Fibroblast of skin of abdomen (primary cell): ENCODE measurements at regions not wholly inside any gene's neighbourhood (a gene's known extent, or its start where the extent isn't known, plus 50 kb on each side); places are given as distances from the start of the nearest gene placed in this dataset.
A peak's percentile ranks its signal among the peaks of the same experiment; 100 is the strongest.

Source experiments
- DNase-seq: peaks from one replicate; pipeline ENCODE4 v3.0.0-alpha.2; 2013

DNA sequence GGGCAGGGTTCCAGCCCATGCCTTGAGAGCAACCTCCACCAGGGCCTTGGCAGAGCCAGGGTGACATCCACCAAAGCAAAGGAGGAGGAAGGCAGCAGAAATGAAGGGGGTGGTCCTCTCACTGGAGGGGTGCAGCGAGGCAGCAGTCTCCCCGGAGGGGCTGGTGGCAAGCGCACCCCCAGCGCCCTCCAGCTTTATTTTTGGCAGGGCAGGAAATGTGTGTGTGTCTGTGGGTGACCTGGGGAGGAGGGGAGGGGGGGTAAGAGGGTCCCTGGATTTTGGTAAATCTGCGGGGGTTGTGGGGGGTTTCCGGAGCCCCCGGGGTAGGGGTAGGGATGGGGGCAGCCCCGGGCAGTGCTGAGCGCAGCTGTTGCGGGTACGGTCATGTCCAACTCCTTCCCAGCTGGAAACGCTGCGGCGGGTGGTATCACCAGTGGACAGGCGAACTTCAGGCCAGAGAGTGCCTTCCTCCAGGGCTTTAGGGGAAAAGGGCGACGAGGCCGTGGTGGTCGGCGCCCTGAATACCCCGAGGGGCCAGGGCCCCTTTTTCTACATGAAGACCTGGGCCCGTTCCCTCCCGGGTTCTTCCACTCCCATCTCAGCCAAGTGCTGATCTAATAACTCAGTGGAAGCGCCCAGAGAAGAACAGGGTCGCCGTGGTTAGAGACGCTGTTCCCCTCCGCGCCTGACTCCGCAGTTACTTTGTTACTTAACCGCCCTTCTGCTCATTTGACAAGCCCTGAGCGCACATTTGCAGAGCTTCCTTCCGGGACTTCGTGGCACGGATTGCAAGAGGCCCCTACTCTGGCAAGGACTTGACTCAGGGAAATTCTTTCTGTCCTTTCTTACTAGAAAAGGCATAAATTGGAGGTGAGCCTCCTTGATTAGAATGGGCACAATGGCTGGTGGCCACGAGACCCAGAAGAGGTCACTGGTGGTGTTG is 55.2 kb downstream of the FOS start:
- DNase-seq: peak; percentile 6

DNA sequence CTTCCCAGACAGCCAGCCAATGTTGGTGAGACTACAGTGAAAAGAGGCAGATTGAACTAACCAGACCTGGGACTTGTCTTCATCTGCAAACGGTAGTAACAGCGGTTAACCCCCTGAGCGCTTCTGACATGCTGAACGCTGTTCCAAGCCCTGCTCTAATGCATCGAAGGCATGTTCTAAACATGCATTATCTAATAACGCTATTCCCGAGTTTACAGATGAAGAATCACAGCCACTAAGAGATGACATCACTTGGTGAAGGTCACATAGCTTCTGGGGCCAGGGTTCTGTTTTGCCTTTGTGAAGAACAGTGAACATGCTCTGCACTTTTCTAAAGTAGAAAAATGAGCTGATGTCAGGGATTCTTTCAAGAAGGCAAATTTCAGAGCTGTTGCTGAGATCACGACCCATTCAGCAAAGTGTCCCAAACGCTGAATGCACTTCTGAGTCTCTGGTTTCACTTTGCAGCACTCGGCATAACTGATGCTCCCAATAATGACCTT is 56.0 kb downstream of the FOS start:
- DNase-seq: no peak

DNA sequence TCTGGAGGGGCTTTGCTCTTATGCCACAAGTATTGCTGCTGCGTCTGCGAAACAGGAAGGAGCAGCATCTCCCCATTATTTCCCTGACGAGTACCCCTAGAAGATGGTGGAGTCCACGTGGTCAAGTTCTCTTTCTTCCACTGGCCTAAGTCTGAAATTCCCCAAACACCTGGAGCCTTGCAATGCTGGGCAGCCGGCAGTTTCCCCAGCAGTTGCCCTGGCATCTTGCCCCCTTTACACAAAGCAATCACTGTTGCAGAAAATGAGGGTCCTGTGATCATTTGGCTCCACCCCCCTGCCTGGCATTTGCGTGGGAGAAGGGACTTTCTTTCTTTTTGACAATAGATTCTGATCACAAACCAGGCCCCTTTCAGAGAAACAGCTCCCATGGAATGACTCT is 56.9 kb downstream of the FOS start:
- DNase-seq: no peak

DNA sequence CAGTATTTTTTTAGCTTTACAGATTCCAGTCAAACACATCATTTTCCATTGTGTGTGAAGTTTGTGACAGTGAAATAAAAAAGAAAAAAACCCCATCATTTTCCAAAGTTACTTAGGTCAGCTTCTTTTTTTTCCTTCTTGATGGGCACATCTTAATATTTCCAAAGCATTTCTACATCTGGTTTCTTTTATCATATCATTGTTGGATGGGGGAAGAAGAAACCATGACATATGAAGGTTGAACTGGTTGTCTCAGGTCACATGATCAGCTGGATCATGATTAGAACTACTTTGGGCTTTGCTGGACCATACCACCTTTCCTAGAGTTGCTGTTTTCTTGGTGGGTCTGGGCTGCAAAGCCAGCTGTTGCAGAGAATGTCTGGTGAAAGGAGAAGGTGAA is 59.8 kb downstream of the FOS start:
- no peak for DNase-seq

DNA sequence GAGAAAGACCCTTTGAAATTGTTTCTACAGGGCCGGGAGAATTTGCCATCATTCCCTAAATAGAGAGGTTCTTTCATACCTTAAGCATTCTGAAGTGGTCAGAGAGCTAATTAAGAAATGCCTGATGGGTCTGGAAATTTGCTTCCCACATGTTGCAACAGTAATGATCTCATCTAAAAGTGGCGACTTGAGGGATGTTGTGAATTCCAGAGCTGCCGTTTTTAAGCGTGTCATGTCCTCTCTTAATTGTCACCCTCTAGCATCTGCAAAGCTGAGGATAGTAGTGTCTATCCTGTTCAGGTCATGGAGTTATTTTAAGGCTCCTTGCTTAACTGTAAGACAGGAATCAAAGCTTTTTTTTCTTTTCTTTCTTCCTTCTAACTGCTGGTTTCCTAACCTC is 60.4 kb downstream of the FOS start:
- peak; percentile 70 for DNase-seq

DNA sequence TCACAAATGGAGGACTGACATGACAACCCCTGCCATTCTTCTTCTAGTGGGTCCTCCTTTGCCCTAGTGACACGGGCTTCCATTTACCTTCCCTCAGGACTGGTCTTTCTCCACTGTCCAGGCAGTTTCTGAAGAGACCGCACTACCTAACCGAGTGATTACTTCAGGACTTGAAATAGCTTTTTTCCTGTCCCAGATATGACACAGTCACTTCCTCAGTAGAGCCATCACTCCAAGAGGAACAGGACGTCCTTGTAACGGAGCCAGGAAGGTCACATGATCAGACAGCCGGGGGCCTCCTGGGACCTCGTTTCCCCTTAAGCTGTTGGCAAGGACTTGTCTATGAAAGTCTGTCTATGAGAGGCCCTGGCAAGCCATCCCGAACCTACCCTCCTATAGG is 62.3 kb downstream of the FOS start:
- DNase-seq: no peak

DNA sequence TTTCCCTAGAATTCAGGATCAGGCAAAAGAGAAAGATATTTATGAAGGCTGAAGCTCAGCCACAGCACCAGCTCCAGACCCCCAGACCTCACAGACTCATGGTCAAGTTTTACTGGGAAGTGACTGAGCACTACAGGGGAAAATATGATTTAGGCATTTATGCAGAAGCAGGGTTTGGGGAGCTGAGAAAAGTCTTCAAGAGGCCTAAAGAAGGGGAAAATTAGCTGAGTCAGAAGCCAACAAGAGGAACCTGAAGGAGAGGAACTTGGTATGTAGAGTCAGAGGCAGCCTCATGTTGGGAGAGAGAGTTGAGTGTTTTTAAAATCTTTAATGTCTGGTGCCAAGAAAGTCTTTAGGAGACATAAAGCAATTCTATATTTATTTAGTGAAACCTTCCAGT is 63.0 kb downstream of the FOS start:
- DNase-seq: no peak

DNA sequence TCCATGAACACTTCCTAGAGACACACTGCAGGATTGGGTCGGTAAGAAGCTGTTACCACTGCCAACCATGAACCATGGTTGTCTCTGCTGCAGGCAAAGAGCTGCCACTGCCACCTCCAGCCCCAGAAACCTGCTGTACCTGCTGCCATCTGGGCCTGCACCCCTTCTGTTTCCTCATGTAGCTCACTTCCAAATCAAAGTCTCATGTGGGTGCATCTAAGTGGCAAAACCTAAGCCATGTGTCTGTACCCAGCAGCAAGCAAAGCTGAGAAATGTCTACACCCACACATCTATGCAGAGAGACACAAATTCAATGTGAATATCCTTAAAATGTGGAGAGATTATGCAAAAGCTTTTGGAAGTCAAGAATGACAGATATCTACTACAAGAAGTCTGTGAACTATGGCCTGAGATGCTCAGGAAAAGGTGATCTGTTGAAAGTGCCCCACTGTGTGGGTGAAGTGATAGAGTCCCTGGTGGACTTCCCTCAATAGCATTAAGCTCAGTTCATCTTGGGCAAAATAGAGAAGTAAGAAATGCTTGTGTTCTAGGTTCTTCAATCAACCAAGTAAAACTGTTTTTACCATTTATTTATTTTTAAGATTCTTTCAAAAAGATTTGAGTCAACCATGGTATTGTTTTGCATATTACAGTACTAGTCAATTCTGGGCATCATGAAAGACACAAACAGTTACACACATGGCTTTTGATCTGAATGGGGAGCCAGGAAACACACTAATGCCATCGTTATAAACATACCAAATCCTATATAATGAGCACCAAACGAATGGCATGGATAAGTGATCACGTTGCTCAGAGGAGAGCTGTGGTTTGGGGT is 64.4 kb downstream of the FOS start:
- DNase-seq: no peak

DNA sequence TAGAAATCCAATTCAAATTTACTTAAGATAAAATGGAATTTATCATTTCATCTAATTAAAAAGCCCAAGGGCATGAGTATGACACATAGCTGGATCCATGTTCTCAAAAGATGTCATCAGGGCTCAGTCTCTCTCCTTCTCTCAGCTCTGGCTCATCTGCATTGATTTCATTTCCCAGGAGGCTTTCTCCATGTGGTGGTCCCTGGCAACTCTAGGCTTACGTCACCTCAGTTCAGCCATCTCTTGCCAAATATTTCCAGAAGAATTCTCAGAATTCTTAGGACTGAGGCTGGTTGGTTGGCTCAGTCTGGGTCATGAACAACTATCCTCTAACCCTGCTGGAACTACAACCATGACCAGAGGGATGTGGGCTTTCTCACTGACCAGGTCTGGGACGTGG is 65.3 kb downstream of the FOS start:
- DNase-seq: peak; percentile 38

DNA sequence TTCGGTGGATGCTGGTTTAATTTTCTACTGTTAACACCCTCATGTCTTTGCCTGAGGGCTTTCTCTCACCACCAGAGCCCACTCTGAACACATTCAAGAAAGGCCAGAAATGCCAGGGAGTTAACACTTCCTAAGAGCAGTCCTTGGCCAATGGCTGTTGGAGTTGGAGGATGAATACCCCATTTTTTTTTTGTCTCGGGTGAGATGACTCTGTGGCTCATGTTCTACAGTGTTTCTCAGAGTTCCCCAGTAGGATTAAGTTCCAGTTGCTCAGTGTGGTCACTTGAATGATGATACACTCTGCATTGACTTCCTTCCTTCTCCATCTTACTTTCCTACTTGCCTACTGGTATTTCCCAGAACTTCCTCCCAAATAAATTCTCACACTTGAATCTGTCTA is 65.8 kb downstream of the FOS start:
- no peak for DNase-seq

DNA sequence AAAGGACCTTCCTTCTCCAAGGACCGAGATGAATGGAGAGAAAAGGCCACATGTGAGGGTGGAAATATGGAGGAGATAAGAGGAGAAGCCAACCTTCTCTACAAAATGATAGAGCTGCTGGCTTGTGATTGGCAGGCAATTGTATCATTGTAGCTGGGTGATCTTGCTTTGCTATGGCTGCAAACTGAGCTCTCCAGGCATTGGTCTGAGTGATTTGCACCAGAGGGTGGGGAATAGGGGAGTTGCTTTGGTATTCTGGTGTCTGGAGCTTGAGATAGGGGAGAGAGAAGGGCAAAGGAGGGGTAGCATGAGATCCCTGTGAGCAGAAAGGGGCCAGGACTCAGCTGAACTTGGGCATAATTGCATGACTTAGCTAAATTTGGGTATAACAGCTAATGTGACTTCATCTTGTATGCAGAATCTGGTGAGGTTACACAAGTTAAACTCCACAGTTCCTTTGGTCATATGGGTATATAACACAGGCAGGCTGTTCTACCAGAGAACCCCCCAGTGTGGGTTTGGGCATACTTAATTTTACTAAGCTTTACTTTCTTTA is 72.0 kb downstream of the FOS start:
- DNase-seq: no peak

DNA sequence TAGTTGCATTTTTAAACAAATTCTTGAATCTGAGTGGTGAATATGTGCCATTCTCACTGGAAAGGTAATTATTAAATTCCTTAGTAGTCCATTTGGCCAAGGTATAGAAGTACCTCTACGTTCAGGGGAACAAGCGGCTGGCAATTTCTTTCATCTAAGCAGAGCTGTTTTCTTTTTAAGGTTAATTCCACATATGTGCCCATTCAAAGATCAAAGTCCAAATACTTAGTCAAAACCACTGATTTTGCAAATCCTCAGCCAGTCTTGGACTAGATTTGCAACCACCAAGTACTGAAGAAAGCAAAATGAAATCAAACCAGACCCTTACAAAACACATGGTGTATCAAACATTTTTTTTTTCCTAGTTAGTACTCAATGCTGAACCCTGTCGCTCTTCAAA is 68.7 kb upstream of the JDP2 start:
- DNase-seq: no peak

DNA sequence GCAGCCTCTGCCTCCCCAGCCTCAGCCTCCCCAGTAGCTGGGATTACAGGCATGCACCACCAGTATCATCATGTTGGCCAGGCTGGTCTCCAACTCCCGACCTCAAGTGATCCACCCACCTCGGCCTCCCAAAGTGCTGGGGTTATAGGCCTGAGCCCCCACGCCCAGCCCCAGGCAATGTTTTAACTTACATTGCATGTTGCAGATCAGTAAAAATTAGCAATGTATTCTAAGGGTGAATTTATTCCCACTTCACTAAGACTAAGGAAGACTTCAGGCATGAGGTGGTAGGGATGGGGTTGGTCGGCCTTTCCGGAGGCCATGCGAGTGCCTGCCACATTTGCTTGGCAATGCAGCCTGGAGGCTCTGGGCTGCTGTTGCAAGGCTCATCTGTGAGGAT is 66.8 kb upstream of the JDP2 start:
- no peak for DNase-seq

DNA sequence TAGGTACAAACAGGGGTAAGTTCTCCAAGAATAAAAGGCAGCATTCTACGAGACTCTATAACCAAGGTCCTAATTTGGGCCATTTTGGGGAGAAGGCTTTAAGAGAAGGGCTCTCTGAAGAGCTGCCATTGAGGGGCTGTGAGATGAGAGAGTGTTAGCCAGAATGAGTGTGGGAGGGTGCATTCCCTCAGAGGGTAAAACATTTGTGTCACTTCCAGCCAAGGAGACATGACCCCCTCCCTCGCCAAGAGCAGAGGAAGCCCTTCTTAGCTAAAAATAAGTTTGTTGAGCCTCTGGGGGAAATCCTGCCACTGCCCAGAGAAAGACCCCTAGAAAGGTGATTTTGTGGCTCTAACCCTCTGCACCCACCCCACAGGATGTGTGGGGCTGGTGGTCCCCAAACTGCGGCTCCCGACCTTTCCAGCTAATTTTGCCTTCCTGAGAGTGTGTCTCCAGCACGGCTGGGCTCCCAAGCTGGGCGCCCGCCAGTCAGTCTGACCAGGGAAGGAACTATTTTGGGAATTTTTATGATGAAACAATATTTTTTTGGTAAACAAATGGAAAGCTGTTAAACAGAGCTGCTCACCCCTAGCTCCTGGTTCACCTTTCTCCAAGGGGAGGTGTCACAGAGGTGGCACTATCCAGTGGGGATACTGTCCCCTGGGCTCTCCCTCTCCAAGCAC is 65.9 kb upstream of the JDP2 start:
- no peak for DNase-seq

DNA sequence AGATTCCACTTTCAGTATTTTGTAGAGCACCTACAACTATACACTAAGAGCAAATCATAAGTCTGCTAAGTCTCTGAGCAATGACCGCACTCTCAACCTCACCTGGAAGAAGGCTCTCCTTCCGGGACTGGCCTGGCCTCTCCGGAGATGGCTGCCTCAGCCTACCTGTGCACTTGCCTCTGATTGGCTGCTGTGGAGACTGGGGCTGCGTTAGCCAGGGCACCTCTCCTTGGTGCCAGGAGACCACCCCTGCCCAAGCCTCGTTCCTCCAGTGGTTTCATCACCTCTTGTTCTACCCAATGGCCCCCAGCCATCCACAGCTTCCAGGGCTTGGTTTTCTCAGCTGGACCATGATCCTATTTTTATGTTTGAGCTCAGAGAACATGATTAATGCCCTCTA is 64.7 kb upstream of the JDP2 start:
- no peak for DNase-seq

DNA sequence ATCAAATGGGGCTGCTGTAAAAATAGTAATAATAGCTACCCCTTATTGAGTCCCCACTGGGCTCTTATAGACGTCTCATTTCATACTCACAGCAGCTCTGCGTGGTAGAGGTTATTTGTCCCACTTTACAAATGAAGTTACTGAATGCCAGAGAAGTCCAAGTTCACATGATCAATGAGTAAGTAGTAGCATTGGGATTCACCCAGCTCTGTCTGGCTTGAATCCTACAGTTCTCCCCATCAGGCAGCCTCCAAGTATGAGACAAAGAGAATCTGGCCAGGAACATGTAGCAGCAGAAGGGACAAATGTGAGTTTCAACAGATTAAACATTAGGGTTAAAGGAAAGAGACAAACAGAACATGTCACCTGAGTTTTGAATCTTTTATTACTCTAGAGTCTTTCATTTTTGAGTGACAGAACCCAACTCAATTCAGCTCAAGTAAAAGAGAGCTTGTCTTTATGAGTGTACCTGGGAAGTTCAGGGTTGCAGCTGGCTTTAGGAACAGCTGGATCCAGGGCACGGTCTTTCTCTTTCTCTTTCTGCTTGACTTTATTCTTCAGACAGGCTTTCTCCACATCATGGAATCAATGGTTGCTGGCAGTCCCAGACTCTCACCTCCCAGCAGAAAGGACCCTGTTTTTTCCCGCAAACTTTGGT is 64.1 kb upstream of the JDP2 start:
- DNase-seq: no peak

DNA sequence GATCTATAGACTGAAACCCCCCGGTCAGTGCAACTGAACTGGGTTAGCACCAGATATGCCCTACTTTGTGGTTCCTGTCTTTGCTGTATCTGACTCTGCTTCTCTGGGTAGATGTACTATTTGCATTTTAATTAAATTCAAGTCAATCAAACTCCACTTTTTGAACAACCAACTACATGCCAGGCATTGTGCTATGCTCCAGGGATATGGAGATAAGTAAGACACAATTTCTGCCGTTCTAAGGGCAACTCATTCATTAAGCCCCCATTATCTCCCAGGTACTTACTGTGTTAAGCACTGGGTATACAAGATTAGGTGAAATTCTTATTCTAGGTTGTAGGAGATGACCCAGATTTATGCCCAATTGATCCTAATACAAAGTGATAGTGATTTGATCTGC is 62.7 kb upstream of the JDP2 start:
- DNase-seq: no peak

DNA sequence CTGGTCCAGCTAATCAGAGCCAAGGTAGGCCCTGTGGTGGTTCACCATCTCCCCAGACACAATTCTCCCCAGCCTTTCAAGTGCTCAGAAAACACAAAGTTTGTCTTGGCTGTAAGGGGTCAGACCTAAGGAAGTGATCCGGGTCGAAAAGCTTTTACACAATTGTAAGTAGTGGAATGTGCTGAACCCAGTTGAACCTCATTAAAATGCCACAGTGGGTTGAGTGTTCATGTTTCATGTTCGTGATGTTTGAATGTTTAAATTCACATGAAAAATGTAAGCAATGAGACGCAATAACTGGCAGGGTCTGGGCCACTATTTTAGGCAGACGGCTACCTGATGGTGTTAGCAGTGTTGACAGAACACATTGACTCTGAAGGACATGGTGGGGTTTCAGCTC is 60.9 kb upstream of the JDP2 start:
- no peak for DNase-seq

DNA sequence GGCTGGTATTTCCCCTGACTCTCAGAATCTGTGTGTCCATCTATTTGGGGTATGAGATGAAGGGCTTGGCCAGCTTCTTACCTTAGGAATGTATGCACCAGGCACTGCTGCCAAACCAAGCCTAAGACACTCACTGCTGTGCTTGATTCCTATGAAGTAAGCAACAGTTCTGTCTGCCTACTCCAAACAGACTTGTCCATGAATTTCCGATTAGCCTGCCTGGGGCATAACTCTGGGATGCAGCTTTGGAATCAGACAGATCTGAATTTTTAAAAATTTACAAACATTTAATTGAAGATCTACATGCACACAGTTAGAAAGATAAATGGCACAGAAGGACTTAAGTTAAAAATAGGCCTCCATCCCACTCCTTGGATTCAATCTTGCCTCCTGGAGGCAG is 59.5 kb upstream of the JDP2 start:
- no peak for DNase-seq

DNA sequence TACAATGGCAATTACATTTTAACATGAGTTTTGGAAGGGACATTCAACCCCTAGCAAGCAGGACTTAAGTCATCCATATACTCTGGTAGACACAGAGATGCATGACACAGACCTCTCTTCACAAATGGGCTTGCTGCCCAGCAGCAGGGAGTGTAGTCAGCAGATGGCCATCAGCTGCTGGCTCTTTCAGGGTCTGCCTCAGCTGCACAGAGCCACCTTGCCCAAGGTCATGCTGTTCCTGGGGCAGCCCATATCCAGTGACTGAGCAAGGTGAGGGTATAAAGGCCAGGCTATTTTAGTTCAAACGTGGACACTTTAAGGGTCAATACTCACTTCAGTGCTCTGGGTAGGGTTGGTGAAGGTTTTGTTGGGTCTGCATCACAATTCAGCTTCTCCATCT is 58.3 kb upstream of the JDP2 start:
- no peak for DNase-seq

DNA sequence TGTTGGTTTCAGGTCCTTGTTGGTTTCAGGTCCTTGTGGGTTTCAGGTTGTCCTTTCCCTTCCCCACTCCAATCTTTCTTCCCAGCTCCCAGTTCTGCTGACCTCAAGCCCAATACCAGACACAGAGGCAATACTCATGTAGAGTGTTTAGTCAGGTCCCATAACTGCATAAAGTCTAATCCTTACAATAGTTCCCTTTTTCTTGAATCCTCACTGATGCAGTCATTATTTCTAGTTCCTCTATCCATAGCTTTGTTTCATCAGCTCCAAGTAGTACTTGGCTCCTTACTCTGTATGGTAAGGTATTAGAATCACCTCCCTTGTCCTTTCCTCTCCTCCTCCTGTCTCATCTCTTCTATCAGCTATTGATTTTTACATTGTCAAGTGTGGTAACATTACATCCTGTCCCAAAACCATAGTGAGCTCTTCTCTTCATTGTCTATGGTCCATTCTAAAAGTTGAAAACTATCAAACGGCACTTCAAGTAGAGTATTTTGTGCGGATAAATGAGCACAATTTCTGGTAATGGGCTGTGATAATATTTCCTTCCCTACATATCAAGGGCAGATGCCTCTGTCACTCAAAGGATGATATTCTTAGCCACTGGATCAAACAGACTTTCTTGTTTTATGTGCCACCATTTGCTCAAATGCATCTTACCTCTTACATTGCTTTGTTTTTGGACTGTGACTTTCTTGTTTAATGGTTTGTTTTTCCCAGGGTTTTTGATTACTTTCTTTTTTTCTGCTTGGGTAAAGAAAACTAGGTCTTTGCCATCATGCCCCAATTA is 57.2 kb upstream of the JDP2 start:
- DNase-seq: no peak
